ENCODE measurements at regions not wholly inside any gene's neighbourhood (a gene's known extent, or its start where the extent isn't known, plus 50 kb on each side); places are given as distances from the start of the nearest gene placed in this dataset.

- TF ChIP-seq CTCF (conservative IDR thresholded peaks at IDR 0.05) (no peak), ZFX (IDR thresholded peaks at IDR 0.05) (no peak)
- no peak overlapping the region for H3K27ac ChIP-seq
These were observed 61.8 kb upstream of the BCHE start for GRCh38 chr3:165899066-165899465.

DNA sequence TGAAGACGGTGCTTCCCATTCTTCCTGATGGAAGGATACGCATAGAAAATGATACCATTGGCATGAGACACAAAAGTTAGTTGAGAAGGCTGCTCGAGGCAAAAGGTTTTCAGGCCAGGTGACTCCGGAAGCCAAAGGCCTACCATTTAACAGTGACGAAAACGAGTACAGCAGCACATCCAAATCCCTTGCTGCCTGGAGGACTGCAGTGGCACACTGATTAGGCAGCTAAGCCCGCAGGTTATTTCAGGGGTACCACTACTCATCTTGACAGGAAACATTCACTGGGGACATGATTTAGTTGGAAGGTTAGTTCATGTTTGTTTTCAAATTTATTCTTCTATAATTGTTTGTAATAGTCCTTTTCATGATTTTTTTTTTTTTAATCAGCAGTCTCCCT lies 59.9 kb upstream of the BCHE start:
- TF ChIP-seq ZFX (IDR thresholded peaks at IDR 0.05) (no peak), CTCF (conservative IDR thresholded peaks at IDR 0.05) (no peak)
- no peak overlapping the region for H3K27ac ChIP-seq

DNA sequence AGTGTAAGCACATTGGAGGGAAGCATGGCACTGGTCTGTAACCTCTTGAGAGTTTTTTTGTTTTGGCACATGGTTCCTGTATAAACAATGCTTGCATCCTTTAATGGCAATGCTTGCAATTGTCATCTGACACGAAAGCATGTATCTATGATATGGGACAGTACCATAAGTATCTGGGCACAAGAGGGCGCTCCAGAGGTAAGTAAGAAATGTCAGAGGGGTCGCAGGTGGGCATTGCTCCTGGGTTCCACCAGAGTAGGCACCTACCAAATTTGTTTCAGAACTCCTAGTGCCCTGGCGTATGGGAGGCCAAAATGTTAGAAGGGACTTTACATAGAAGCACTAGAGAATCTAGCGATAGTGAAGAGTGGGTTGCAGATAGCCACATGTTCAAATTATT lies 58.7 kb upstream of the BCHE start:
- TF ChIP-seq ZFX (IDR thresholded peaks at IDR 0.05) (no peak), CTCF (conservative IDR thresholded peaks at IDR 0.05) (peak; percentile 76)
- H3K27ac ChIP-seq, result no peak overlapping the region

DNA sequence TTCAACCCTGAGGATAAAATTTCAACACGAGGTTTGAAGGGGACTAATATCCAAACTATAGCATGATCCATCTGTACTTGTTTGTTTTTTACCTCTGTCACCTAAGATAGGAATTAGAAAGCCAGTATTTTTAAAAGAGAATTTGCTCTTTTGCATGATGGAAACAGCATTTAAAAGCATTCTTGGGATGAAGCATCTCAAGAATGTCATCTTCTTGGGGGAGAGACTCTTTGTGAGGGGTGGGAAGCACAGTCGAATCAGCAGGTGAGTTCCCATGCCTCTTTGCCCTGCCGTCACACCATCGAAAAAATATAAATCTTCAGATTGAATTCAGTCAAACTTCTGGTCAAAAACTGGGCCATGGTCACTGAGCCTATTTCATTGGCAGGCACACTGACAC lies 55.3 kb upstream of the BCHE start:
- H3K27ac ChIP-seq, result no peak overlapping the region
- TF ChIP-seq CTCF (conservative IDR thresholded peaks at IDR 0.05) (no peak), ZFX (IDR thresholded peaks at IDR 0.05) (no peak)

All from C4-2B (cell line).